HEK293 (cell line): ENCODE measurements at regions not wholly inside any gene's neighbourhood (a gene's known extent, or its start where the extent isn't known, plus 50 kb on each side); places are given as distances from the start of the nearest gene placed in this dataset.

Experiments
- CTCF ChIA-PET: fragments of 350-600 bp; formaldehyde crosslinking; extraction: SDS; loops from one replicate; lab custom pipeline; 2021; ENCODE audit warnings: antibody characterized with exemption; lab: Yijun Ruan, JAX
- POLR2A ChIA-PET: fragments of 300-600 bp; formaldehyde crosslinking; extraction: SDS; loops from one replicate; lab custom pipeline; 2020; ENCODE audit warnings: antibody characterized with exemption, inconsistent platforms; lab: Yijun Ruan, JAX
- H3K27ac ChIP-seq: fragments of 200-500 bp; sonication (Bioruptor generic); 2 replicates; pipeline ENCODE4 v1.5.1; 2014; ENCODE audit warnings: low read depth, low read length, control low read depth, inconsistent platforms; ENCODE audit errors: extremely low read depth
- H3K36me3 ChIP-seq, 2 experiments: fragments of 200-500 bp in 1 of 2; sonication (Bioruptor generic) in 1 of 2; 1 replicate in 1 of 2; 2 replicates in 1 of 2; pipeline ENCODE4 v1.5.1; 2014 to 2017; ENCODE audit warnings: inconsistent platforms in 2 of 2, low read length in 2 of 2; ENCODE audit not compliant: control insufficient read depth in 2 of 2, insufficient read depth in 1 of 2
- H3K4me1 ChIP-seq: fragments of 200-500 bp; sonication (Bioruptor generic); 2 replicates; pipeline ENCODE4 v1.5.1; 2014; ENCODE audit warnings: mild to moderate bottlenecking, low read length, inconsistent platforms; ENCODE audit not compliant: control insufficient read depth, insufficient read depth
- H3K4me3 ChIP-seq: 2 replicates; pipeline ENCODE4 v1.5.1; 2011; ENCODE audit warnings: low read depth, mild to moderate bottlenecking, control low read depth, low read length, moderate library complexity
- H3K9me3 ChIP-seq: fragments of 200-500 bp; sonication (Bioruptor generic); 2 replicates; pipeline ENCODE4 v1.5.1; 2014; ENCODE audit warnings: low read depth, low read length, inconsistent platforms; ENCODE audit not compliant: control insufficient read depth, insufficient read depth
- HOXC10 ChIP-seq: sonication (generic); formaldehyde crosslinking; IDR thresholded peaks from 2 replicates; pipeline ENCODE4 v1.8.1; 2023; ENCODE audit warnings: mild to moderate bottlenecking, missing genetic modification reagents
- SETDB1 ChIP-seq: IDR thresholded peaks from one replicate; pipeline ENCODE4 v1.6.1; 2017; ENCODE audit warnings: mild to moderate bottlenecking, low read length, moderate library complexity, mixed read lengths; ENCODE audit not compliant: insufficient read length
- ZBTB10 ChIP-seq: fragments of 450-650 bp; formaldehyde crosslinking; IDR thresholded peaks from 2 replicates; pipeline ENCODE4 v1.5.1; 2016; ENCODE audit warnings: missing biosample characterization, missing genetic modification characterization
- ZBTB8A ChIP-seq: fragments of 450-650 bp; formaldehyde crosslinking; IDR thresholded peaks from 2 replicates; pipeline ENCODE4 v1.5.1; 2016; ENCODE audit warnings: missing biosample characterization, missing genetic modification characterization
- ZIC2 ChIP-seq: fragments of 450-650 bp; formaldehyde crosslinking; IDR thresholded peaks from 2 replicates; pipeline ENCODE4 v1.5.1; 2016; ENCODE audit warnings: missing biosample characterization, missing genetic modification characterization
- ZNF112 ChIP-seq: fragments of 450-650 bp; formaldehyde crosslinking; IDR thresholded peaks from 2 replicates; pipeline ENCODE4 v1.5.0; 2017; ENCODE audit warnings: missing biosample characterization, missing genetic modification characterization
- ZNF140 ChIP-seq: fragments of 450-650 bp; formaldehyde crosslinking; IDR thresholded peaks from 2 replicates; pipeline ENCODE4 v1.5.1; 2016; ENCODE audit warnings: missing biosample characterization, missing genetic modification characterization
- ZNF16 ChIP-seq: fragments of 450-650 bp; formaldehyde crosslinking; IDR thresholded peaks from 2 replicates; pipeline ENCODE4 v1.5.1; 2016; ENCODE audit warnings: low read depth, missing biosample characterization, missing genetic modification characterization
- ZNF221 ChIP-seq: fragments of 450-650 bp; formaldehyde crosslinking; IDR thresholded peaks from 2 replicates; pipeline ENCODE4 v1.5.1; 2017; ENCODE audit warnings: missing biosample characterization, missing genetic modification characterization, borderline replicate concordance
- ZNF239 ChIP-seq: fragments of 450-650 bp; formaldehyde crosslinking; IDR thresholded peaks from 2 replicates; pipeline ENCODE4 v1.5.1; 2016; ENCODE audit warnings: missing biosample characterization, missing genetic modification characterization
- ZNF26 ChIP-seq: fragments of 450-650 bp; formaldehyde crosslinking; IDR thresholded peaks from 2 replicates; pipeline ENCODE4 v1.5.1; 2016; ENCODE audit warnings: missing biosample characterization, missing genetic modification characterization
- ZNF266 ChIP-seq: fragments of 450-650 bp; formaldehyde crosslinking; IDR thresholded peaks from 2 replicates; pipeline ENCODE4 v1.5.1; 2016; ENCODE audit warnings: missing biosample characterization, missing genetic modification characterization, low read depth
- ZNF324 ChIP-seq: fragments of 450-650 bp; formaldehyde crosslinking; IDR thresholded peaks from 2 replicates; pipeline ENCODE4 v1.5.1; 2016; ENCODE audit warnings: missing biosample characterization, missing genetic modification characterization
- ZNF350 ChIP-seq: fragments of 450-650 bp; formaldehyde crosslinking; IDR thresholded peaks from 2 replicates; pipeline ENCODE4 v1.5.0; 2017; ENCODE audit warnings: missing biosample characterization, mild to moderate bottlenecking, missing genetic modification characterization
- ZNF433 ChIP-seq: fragments of 450-650 bp; formaldehyde crosslinking; IDR thresholded peaks from 2 replicates; pipeline ENCODE4 v1.5.1; 2016; ENCODE audit warnings: missing biosample characterization, missing genetic modification characterization, low read depth
- ZNF48 ChIP-seq: fragments of 450-650 bp; formaldehyde crosslinking; IDR thresholded peaks from 2 replicates; pipeline ENCODE4 v1.5.1; 2016; ENCODE audit warnings: missing biosample characterization, missing genetic modification characterization
- ZNF585B ChIP-seq: fragments of 450-650 bp; formaldehyde crosslinking; IDR thresholded peaks from 2 replicates; pipeline ENCODE4 v1.5.1; 2016; ENCODE audit warnings: missing biosample characterization, missing genetic modification characterization
- ZNF621 ChIP-seq: fragments of 450-650 bp; formaldehyde crosslinking; IDR thresholded peaks from 2 replicates; pipeline ENCODE4 v1.5.1; 2017; ENCODE audit warnings: missing biosample characterization, missing genetic modification characterization
- ZNF626 ChIP-seq: fragments of 450-650 bp; sonication (Bioruptor Pico); formaldehyde crosslinking; IDR thresholded peaks from 2 replicates; pipeline ENCODE4 v1.5.1; 2018; ENCODE audit warnings: missing biosample characterization, missing genetic modification characterization, inconsistent platforms
- ZNF670 ChIP-seq: fragments of 450-650 bp; formaldehyde crosslinking; IDR thresholded peaks from 2 replicates; pipeline ENCODE4 v1.5.1; 2016; ENCODE audit warnings: missing biosample characterization, missing genetic modification characterization, low read depth
- ZNF707 ChIP-seq: fragments of 450-650 bp; formaldehyde crosslinking; IDR thresholded peaks from 2 replicates; pipeline ENCODE4 v1.5.1; 2016; ENCODE audit warnings: missing biosample characterization, missing genetic modification characterization
- ZNF830 ChIP-seq: fragments of 450-650 bp; IDR thresholded peaks from 2 replicates; pipeline ENCODE4 v1.5.0; 2018; ENCODE audit warnings: missing biosample characterization, missing genetic modification characterization, low read depth, mild to moderate bottlenecking, moderate library complexity
- ZSCAN18 ChIP-seq: fragments of 450-650 bp; formaldehyde crosslinking; IDR thresholded peaks from 2 replicates; pipeline ENCODE4 v1.5.1; 2016; ENCODE audit warnings: missing biosample characterization, missing genetic modification characterization
- ZXDB ChIP-seq: fragments of 450-650 bp; formaldehyde crosslinking; IDR thresholded peaks from 2 replicates; pipeline ENCODE4 v1.5.1; 2016; ENCODE audit warnings: missing biosample characterization, missing genetic modification characterization

- Histone ChIP-seq H3K27ac (no peak overlapping the region), H3K9me3 (no peaks in the 10 kb centered on the region), H3K4me1 (0 out of 2 replicates have a peak, but pooled peaks cover 2% of the 10 kb centered on the region), H3K4me3 (no peak overlapping the region), H3K36me3 (no peaks in the 10 kb centered on the region)
- ChIA-PET POLR2A (no interaction called here), CTCF (interaction anchor here (0.6 kb wide), 1 partner anchor 1892 kb away, joined by 3 read pairs; no protein-coding TSS in a partner anchor)
- TF ChIP-seq ZNF16 = no peak
- TF ChIP-seq ZXDB (tag by site-specific recombination) = no peak
- no peak for TF ChIP-seq ZNF585B (tag by site-specific recombination)
- TF ChIP-seq ZNF112 (tag by site-specific recombination) = no peak
- TF ChIP-seq ZNF266 (tag by site-specific recombination) = no peak
- TF ChIP-seq ZNF707 (tag by site-specific recombination) = no peak
- TF ChIP-seq ZNF433 (tag by site-specific recombination) = no peak
- no peak for TF ChIP-seq ZNF621
- TF ChIP-seq ZSCAN18 = no peak
- no peak for TF ChIP-seq ZNF140 (tag by site-specific recombination)
- TF ChIP-seq ZNF670 (tag by site-specific recombination) = no peak
- no peak for TF ChIP-seq ZNF48
- TF ChIP-seq ZNF350 (tag by site-specific recombination) = no peak
- no peak for TF ChIP-seq ZNF626 (tag by site-specific recombination)
Measured at GRCh38 chrX:15929194-15929593, 74.6 kb upstream of the AP1S2 start.

- 0 out of 2 replicates have a peak, but pooled peaks cover 2% of the 10 kb centered on the region for H3K4me1 ChIP-seq
- no peak overlapping the region for H3K4me3 ChIP-seq
- ChIA-PET CTCF (no interaction called here), POLR2A (no interaction called here)
- H3K27ac ChIP-seq = no peak overlapping the region
- H3K9me3 ChIP-seq = no peaks in the 10 kb centered on the region
- no peak for TF ChIP-seq ZBTB8A
- TF ChIP-seq ZNF830 (tag by site-specific recombination) = no peak
- no peak for TF ChIP-seq HOXC10
- no peak for TF ChIP-seq ZNF585B (tag by site-specific recombination)
- no peak for TF ChIP-seq ZNF324 (tag by site-specific recombination)
- no peak for TF ChIP-seq ZNF239
- TF ChIP-seq SETDB1 = no peak
- TF ChIP-seq ZNF221 (tag by site-specific recombination) = no peak
- no peak for TF ChIP-seq ZNF26 (tag by site-specific recombination)
- TF ChIP-seq ZIC2 = no peak
- no peak for TF ChIP-seq ZBTB10
- H3K36me3 ChIP-seq = no peaks in the 10 kb centered on the region
Measured at GRCh38 chrX:15926622-15927021, 72.0 kb upstream of the AP1S2 start.
